CD14-positive monocyte (primary cell): ENCODE measurements at regions not wholly inside any gene's neighbourhood (a gene's known extent, or its start where the extent isn't known, plus 50 kb on each side); places are given as distances from the start of the nearest gene placed in this dataset.
"Not testable (repeated sequence)": the region's sequence is repeated elsewhere in the genome, so short reads cannot be mapped to it uniquely, and the experiment has no call there.

Experiments used
- DNase-seq, 3 donors: peaks; one replicate each; pipeline ENCODE4 v3.0.0-alpha.2; 2011 to 2022
- H2AFZ ChIP-seq: 2 replicates; pipeline ENCODE4 v1.6.0; 2012; ENCODE audit warnings: mild to moderate bottlenecking, low read depth, low read length, inconsistent platforms; ENCODE audit not compliant: insufficient read depth, poor library complexity, severe bottlenecking
- H3K27ac ChIP-seq, 2 donors: 1 replicate in 1 of 2; 2 replicates in 1 of 2; pipeline ENCODE4 v1.5.1; 2012 to 2013; ENCODE audit warnings: low read length in 2 of 2, control low read depth in 1 of 2, inconsistent platforms in 1 of 2, low read depth in 1 of 2, mild to moderate bottlenecking in 1 of 2
- H3K27me3 ChIP-seq, 2 donors: one replicate each; pipeline versions ENCODE4 v1.6.0 to v1.6.1; 2011 to 2013; ENCODE audit warnings: low read length in 2 of 2; ENCODE audit not compliant: control insufficient read depth in 2 of 2, insufficient read depth in 2 of 2
- H3K36me3 ChIP-seq, 2 donors: replicated peaks in 1 of 2; 1 replicate in 1 of 2; 2 replicates in 1 of 2; pipeline versions ENCODE4 v1.5.1 to v1.6.1; 2012 to 2013; ENCODE audit warnings: low read length in 2 of 2, control low read depth in 1 of 2, inconsistent platforms in 1 of 2, mild to moderate bottlenecking in 1 of 2; ENCODE audit not compliant: insufficient read depth in 2 of 2, control insufficient read depth in 1 of 2
- H3K4me1 ChIP-seq, 2 donors: 1 replicate in 1 of 2; 2 replicates in 1 of 2; pipeline versions ENCODE4 v1.5.1 to v1.6.1; 2012 to 2013; ENCODE audit warnings: low read length in 2 of 2, control low read depth in 1 of 2, inconsistent platforms in 1 of 2, mild to moderate bottlenecking in 1 of 2, moderate library complexity in 1 of 2; ENCODE audit not compliant: insufficient read depth in 2 of 2, control insufficient read depth in 1 of 2
- H3K4me2 ChIP-seq: replicated peaks from 2 replicates; pipeline ENCODE3; 2012; ENCODE audit warnings: low read length, moderate library complexity, mild to moderate bottlenecking; ENCODE audit not compliant: poor library complexity, severe bottlenecking; ENCODE audit errors: extremely low read depth
- H3K4me3 ChIP-seq, 3 experiments: fragments of 200-600 bp in 1 of 3; sonication (generic) in 1 of 3; replicated peaks in 1 of 3; 1 replicate in 2 of 3; 2 replicates in 1 of 3; pipeline ENCODE4 v1.5.1; 2011 to 2013; ENCODE audit warnings: low read length in 3 of 3, mild to moderate bottlenecking in 3 of 3, control low read depth in 2 of 3, low read depth in 2 of 3, inconsistent platforms in 1 of 3, moderate library complexity in 1 of 3
- H3K79me2 ChIP-seq: 2 replicates; pipeline ENCODE4 v1.6.0; 2012; ENCODE audit warnings: mild to moderate bottlenecking, control low read depth, inconsistent platforms, low read length, moderate library complexity; ENCODE audit not compliant: insufficient read depth
- H3K9ac ChIP-seq: 2 replicates; pipeline ENCODE4 v1.6.0; 2017; ENCODE audit warnings: low read length, mild to moderate bottlenecking; ENCODE audit not compliant: insufficient read depth, poor library complexity, severe bottlenecking
- H3K9me3 ChIP-seq, 2 donors: replicated peaks in 1 of 2; 1 replicate in 1 of 2; 2 replicates in 1 of 2; pipeline versions ENCODE4 v1.5.1 to v1.6.1; 2012 to 2013; ENCODE audit warnings: low read length in 2 of 2, control low read depth in 1 of 2; ENCODE audit not compliant: control insufficient read depth in 1 of 2, insufficient read depth in 1 of 2
- H4K20me1 ChIP-seq: 2 replicates; pipeline ENCODE4 v1.6.0; 2012; ENCODE audit warnings: mild to moderate bottlenecking, low read length, control low read depth, moderate library complexity; ENCODE audit not compliant: insufficient read depth
- H3K27ac Mint-ChIP-seq, 7 donors: one replicate each; pipeline ENCODE4 v1.8.0; 2020; ENCODE audit warnings: mild to moderate bottlenecking in 7 of 7, mixed read lengths in 7 of 7, moderate library complexity in 6 of 7, inconsistent platforms in 2 of 7
- H3K27me3 Mint-ChIP-seq, 3 donors: one replicate each; pipeline ENCODE4 v1.8.0; 2021 to 2022; ENCODE audit warnings: low read depth in 3 of 3, mild to moderate bottlenecking in 3 of 3, mixed read lengths in 3 of 3, moderate library complexity in 3 of 3, inconsistent platforms in 1 of 3
- H3K36me3 Mint-ChIP-seq, 2 donors: one replicate each; pipeline ENCODE4 v1.8.0; 2020; ENCODE audit warnings: mixed read lengths in 2 of 2, inconsistent platforms in 1 of 2, mild to moderate bottlenecking in 1 of 2
- H3K4me1 Mint-ChIP-seq: one replicate; pipeline ENCODE4 v1.8.0; 2020; ENCODE audit warnings: mild to moderate bottlenecking, mixed read lengths
- H3K4me3 Mint-ChIP-seq, 2 donors: one replicate each; pipeline ENCODE4 v1.8.0; 2020; ENCODE audit warnings: mild to moderate bottlenecking in 2 of 2, mixed read lengths in 2 of 2, moderate library complexity in 1 of 2
- H3K9me3 Mint-ChIP-seq, 7 donors: one replicate each; pipeline ENCODE4 v1.8.0; 2020 to 2022; ENCODE audit warnings: mixed read lengths in 7 of 7, mild to moderate bottlenecking in 6 of 7, moderate library complexity in 6 of 7, inconsistent platforms in 2 of 7
- WGBS: methylation state at CpG from one replicate; pipeline ENCODE4 v1.1.5; 2013; ENCODE audit warnings: missing lambda C conversion rate; ENCODE audit not compliant: insufficient coverage; 5-methylcytosine and 5-hydroxymethylcytosine counted together
- intact Hi-C, 2 donors: fragments of 100-400 bp; cut with micrococcal nuclease; formaldehyde crosslinking; loops; one replicate each; pipeline versions ENCODE4 v1.15.0 to v1.15.1; 2023

GRCh38 chr7:75201606-75202079 is 109.3 kb downstream of the GTF2IRD2B start:
- H3K9me3 ChIP-seq, H3K27me3 Mint-ChIP-seq, H3K36me3 ChIP-seq, H2AFZ ChIP-seq, intact Hi-C loops, H3K4me1 Mint-ChIP-seq, H3K27ac Mint-ChIP-seq, DNase-seq, H3K9ac ChIP-seq, H3K4me3 ChIP-seq, H3K27ac ChIP-seq, H3K79me2 ChIP-seq, H3K27me3 ChIP-seq, H3K9me3 Mint-ChIP-seq, H3K4me1 ChIP-seq, H3K36me3 Mint-ChIP-seq, H3K4me2 ChIP-seq, H3K4me3 Mint-ChIP-seq, H4K20me1 ChIP-seq: not testable (repeated sequence)
- no CpG with 5 or more reads among the region's 8 CpGs for WGBS

GRCh38 chr7:75205367-75206085 is 113.1 kb downstream of the GTF2IRD2B start:
- H3K27me3 Mint-ChIP-seq, H3K9ac ChIP-seq, H3K79me2 ChIP-seq, H3K4me2 ChIP-seq, H3K4me1 Mint-ChIP-seq, H3K4me1 ChIP-seq, H4K20me1 ChIP-seq, H3K4me3 Mint-ChIP-seq, H3K36me3 ChIP-seq, H3K9me3 Mint-ChIP-seq, intact Hi-C loops, H3K36me3 Mint-ChIP-seq, H2AFZ ChIP-seq, H3K9me3 ChIP-seq, DNase-seq, H3K4me3 ChIP-seq, H3K27ac ChIP-seq, H3K27ac Mint-ChIP-seq, H3K27me3 ChIP-seq: not testable (repeated sequence)
- no CpG with 5 or more reads among the region's 14 CpGs for WGBS

- H3K4me2 ChIP-seq, H3K27me3 ChIP-seq, intact Hi-C loops, H3K4me3 ChIP-seq, H3K36me3 ChIP-seq, H3K36me3 Mint-ChIP-seq, H3K9me3 Mint-ChIP-seq, H2AFZ ChIP-seq, H3K4me1 ChIP-seq, H3K27ac ChIP-seq, H3K4me3 Mint-ChIP-seq, DNase-seq, H4K20me1 ChIP-seq, H3K9me3 ChIP-seq, H3K27ac Mint-ChIP-seq, H3K79me2 ChIP-seq, H3K9ac ChIP-seq, H3K27me3 Mint-ChIP-seq, H3K4me1 Mint-ChIP-seq: not testable (repeated sequence)
- WGBS: no CpG with 5 or more reads among the region's 5 CpGs
These were observed 123.1 kb downstream of the GTF2IRD2B start for GRCh38 chr7:75215460-75215859.

- H3K27me3 Mint-ChIP-seq, H3K9me3 Mint-ChIP-seq, H3K36me3 Mint-ChIP-seq, H3K27me3 ChIP-seq, H3K4me1 Mint-ChIP-seq, H3K79me2 ChIP-seq, H3K27ac ChIP-seq, H3K27ac Mint-ChIP-seq, H4K20me1 ChIP-seq, H3K4me3 ChIP-seq, H3K4me3 Mint-ChIP-seq, H3K36me3 ChIP-seq, DNase-seq, H3K9me3 ChIP-seq, H3K9ac ChIP-seq, H3K4me2 ChIP-seq, H2AFZ ChIP-seq, intact Hi-C loops, H3K4me1 ChIP-seq: not testable (repeated sequence)
- no CpG with 5 or more reads among the region's 10 CpGs for WGBS
These were observed 124.6 kb downstream of the GTF2IRD2B start for GRCh38 chr7:75216963-75217362.
